ENCODE measurements at regions not wholly inside any gene's neighbourhood (a gene's known extent, or its start where the extent isn't known, plus 50 kb on each side); places are given as distances from the start of the nearest gene placed in this dataset.
"Not testable (repeated sequence)": the region's sequence is repeated elsewhere in the genome, so short reads cannot be mapped to it uniquely, and the experiment has no call there.

DNA sequence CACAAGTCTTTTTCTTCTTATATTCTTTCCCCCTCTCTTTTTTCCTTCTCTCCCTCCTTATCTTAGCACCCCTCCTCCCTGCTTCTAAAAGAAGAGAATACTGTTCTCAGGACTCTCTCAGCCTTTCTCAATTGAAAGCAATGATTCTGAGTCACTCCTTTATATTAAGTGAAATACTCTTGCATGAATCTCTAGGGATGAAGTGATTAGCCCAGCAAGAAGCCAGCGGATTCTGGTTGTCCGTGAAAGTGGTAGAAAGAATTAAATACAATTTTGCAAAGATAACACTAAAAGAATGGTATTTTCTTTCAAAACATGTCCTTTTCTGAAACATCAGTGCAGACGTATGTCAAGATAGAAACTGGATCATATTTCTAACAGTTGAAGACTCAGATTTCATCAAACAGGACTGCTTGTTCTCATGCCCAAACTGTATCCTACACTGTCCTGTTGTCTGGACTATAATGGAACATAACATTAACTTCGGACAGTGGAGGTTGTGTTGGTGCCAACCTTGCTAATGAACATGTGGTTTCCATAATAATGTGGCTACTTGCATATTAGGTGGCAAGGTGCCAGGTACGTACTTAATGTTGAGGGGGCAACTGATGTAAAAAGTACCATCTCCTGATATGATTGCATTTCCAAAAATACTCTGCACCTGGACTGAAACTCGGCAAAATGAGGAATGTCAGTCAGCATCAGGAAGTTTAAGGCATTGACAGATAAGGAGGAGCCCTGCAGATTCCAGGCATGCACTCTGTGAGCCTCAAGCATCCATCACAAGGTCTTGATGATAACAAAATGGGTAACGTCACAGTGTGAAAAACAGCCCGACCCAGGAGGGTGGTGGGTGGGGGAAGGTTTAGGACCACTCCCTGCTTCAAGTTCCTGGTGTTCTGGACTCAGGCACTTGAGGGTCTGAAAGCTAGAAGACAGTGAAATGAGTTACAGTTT is 357.2 kb downstream of the DLEU7 start:
- no peaks in the 10 kb centered on the region for H3K4me1 ChIP-seq (ENCODE audit: insufficient read depth, low read length)
- no peak overlapping the region for H3K9ac ChIP-seq (ENCODE audit: low read depth, low read length)
- H3K36me3 ChIP-seq (ENCODE audit: insufficient read depth, low read length), result no peaks in the 10 kb centered on the region
- H3K9me3 ChIP-seq (ENCODE audit: control insufficient read depth, insufficient read depth, low read length), result no peaks in the 10 kb centered on the region

DNA sequence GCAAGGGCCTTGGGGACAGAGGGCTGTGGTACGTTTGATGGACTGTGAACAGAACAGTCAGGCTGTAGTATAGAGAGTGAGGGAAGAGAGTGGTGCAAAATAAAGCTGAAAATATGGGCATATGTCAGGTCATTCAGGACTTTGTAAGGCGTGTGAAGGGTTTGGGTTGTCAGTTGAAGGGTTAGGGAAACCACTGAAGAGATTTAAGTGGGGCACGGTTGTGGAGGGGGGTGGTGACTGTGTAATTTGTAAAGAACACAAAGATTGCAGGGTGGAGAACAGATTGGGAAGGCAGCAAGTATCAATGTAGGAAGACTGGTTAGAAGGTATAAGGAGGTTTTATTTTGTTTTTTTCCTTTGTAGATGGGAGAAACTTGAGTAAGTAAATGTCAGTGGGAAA is 349.8 kb downstream of the DLEU7 start:
- Histone ChIP-seq H3K36me3 (ENCODE audit: insufficient read depth, low read length) (no peaks in the 10 kb centered on the region), H3K9me3 (ENCODE audit: control insufficient read depth, insufficient read depth, low read length) (no peaks in the 10 kb centered on the region), H3K9ac (ENCODE audit: low read depth, low read length) (no peak overlapping the region), H3K4me1 (ENCODE audit: insufficient read depth, low read length) (no peaks in the 10 kb centered on the region)

DNA sequence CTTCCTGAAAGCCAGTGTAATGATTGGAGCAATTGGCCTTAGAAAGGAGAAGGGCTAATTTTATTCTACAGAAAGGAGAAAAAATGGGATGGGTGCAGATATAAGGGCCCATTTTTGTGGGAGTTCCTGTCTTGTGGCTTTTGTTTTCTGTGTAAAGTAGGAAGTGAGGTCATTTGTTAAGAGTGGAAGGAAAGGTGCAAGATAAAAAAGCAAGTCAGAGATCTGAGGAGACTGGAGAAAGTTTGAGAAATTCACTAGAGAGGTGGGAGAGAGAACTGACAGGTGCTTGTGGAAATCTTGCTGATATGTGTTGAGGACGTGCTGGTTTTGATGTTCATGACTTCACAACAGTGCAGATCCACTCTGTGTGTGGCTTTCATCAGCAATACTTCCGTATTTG is 349.4 kb downstream of the DLEU7 start:
- Histone ChIP-seq H3K9ac (ENCODE audit: low read depth, low read length) (no peak overlapping the region), H3K36me3 (ENCODE audit: insufficient read depth, low read length) (no peaks in the 10 kb centered on the region), H3K4me1 (ENCODE audit: insufficient read depth, low read length) (no peaks in the 10 kb centered on the region), H3K9me3 (ENCODE audit: control insufficient read depth, insufficient read depth, low read length) (no peaks in the 10 kb centered on the region)

DNA sequence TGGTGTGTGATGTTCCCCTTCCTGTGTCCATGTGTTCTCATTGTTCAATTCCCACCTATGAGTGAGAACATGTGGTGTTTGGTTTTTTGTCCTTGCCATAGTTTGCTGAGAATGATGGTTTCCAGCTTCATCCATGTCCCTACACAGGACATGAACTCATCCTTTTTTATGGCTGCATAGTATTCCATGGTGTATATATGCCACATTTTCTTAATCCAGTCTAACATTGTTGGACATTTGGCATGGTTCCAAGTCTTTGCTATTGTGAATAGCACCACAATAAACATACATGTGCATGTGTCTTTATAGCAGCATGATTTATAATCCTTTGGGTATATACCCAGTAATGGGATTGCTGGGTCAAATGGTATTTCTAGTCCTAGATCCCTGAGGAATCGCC is 340.3 kb downstream of the DLEU7 start:
- H3K4me1 ChIP-seq (ENCODE audit: insufficient read depth, low read length); H3K9ac ChIP-seq (ENCODE audit: low read depth, low read length); H3K9me3 ChIP-seq (ENCODE audit: control insufficient read depth, insufficient read depth, low read length); H3K36me3 ChIP-seq (ENCODE audit: insufficient read depth, low read length): not testable (repeated sequence)

DNA sequence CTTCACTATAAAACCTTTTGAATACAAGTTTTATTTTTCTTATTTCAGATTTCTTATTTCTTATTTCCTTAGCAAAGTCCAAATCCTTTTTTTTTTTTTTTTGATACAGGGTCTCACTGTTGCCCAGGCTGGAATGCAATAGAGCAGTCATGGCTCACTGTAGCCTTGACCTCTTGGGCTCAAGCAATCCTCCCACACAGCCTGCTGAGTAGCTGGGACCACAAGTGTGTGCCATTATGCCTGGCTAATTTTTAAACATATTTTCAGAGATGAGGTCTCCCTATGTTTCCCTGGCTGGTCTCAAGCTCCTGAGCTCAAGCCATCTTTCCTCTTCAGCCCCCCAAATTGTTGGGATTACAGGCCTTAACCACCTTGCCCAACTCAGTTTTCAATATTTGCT is 334.3 kb downstream of the DLEU7 start:
- Histone ChIP-seq H3K9me3 (ENCODE audit: control insufficient read depth, insufficient read depth, low read length) (peaks cover 3% of the 10 kb centered on the region), H3K4me1 (ENCODE audit: insufficient read depth, low read length) (0 out of 2 replicates have a peak, but pooled peaks cover 2% of the 10 kb centered on the region), H3K9ac (ENCODE audit: low read depth, low read length) (no peak overlapping the region), H3K36me3 (ENCODE audit: insufficient read depth, low read length) (no peaks in the 10 kb centered on the region)

DNA sequence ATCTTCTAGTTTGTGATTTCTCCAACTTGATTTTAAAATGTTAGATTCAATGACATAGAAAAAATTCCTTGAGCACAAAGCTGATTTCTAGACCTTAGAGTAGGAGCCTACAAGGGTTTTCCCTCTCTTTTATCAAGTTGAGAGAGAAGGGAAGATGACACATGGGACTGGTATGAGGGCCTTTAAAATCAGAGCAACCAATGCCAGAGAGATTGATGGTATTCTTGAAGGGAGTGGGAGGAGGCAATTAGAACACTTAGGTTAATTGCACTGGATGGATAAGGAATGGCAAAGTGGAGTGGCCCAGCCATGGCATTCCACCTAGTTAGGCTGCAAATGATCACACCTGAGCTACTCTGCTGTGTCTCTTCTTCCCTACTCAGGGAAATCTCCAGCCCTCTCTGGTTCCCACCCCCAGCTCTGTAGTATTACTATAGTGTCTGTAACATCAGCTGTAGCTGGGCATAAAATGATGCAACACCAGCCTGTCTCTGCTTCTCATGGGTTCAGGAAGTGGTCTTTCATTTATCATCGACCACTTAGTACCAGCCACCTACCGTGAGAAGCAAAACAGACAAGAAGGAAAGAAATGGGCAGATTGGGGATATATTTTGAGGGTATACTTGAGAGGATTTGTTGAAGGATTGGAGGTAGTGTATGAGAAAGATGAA is 333.6 kb downstream of the DLEU7 start:
- no peaks in the 10 kb centered on the region for H3K36me3 ChIP-seq (ENCODE audit: insufficient read depth, low read length)
- no peak overlapping the region for H3K9ac ChIP-seq (ENCODE audit: low read depth, low read length)
- 0 out of 2 replicates have a peak, but pooled peaks cover 2% of the 10 kb centered on the region for H3K4me1 ChIP-seq (ENCODE audit: insufficient read depth, low read length)
- peaks cover 3% of the 10 kb centered on the region for H3K9me3 ChIP-seq (ENCODE audit: control insufficient read depth, insufficient read depth, low read length)

DNA sequence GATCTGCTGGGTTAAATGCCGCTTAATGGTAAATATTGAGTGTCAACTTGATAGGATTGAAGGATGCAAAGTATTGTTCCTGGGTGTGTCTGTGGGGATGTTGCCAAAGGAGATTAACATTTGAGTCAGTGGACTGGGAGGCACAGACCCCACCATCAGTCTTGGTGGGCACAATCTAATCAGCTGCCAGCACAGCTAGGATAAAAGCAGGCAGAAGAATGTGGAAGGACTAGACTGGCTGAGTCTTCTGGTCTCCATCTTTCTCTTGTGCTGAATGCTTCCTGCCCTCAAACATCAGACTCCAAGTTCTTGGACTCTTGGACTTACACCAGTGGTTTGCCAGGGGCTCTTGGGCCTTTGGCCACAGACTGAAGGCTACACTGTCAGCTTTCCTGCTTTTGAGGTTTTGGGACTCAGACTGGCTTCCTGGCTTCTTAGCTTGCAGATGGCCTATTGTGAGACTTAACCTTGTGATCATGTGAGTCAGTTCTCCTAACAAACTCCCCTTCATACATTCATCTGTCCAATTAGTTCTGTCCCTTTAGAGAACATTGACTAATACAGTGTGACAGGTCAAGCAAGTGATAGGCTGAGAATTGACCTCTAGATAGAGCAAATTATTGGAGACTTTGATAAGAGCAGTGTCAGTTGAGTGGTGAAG is 332.5 kb downstream of the DLEU7 start:
- not testable (repeated sequence) for H3K4me1 ChIP-seq (ENCODE audit: insufficient read depth, low read length); H3K9ac ChIP-seq (ENCODE audit: low read depth, low read length); H3K36me3 ChIP-seq (ENCODE audit: insufficient read depth, low read length); H3K9me3 ChIP-seq (ENCODE audit: control insufficient read depth, insufficient read depth, low read length)

DNA sequence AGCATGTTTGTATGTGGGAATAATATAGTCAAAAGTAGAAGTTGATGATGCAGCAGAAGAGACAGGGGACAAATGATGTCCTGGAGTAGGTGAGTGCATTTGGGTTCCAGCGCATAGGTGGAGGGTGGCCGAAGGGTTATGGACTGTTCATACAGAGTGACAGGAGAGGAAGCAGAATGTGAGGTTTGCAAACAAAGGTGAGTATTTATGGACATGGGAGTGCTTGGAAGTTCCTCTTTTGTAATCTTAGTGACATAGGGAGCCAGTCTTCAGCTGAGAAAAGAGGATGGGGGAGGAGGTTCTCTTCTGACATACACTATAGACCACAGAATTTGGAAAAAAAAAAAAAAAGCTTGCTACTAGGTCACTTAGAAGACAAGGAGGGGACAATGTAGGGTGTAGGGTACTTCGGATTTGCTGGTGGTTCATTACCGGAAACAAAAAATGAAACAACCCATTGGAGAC is 331.6 kb downstream of the DLEU7 start:
- Histone ChIP-seq H3K9ac (ENCODE audit: low read depth, low read length) (no peak overlapping the region), H3K4me1 (ENCODE audit: insufficient read depth, low read length) (0 out of 2 replicates have a peak, but pooled peaks cover 2% of the 10 kb centered on the region), H3K36me3 (ENCODE audit: insufficient read depth, low read length) (no peaks in the 10 kb centered on the region), H3K9me3 (ENCODE audit: control insufficient read depth, insufficient read depth, low read length) (peaks cover 3% of the 10 kb centered on the region)

DNA sequence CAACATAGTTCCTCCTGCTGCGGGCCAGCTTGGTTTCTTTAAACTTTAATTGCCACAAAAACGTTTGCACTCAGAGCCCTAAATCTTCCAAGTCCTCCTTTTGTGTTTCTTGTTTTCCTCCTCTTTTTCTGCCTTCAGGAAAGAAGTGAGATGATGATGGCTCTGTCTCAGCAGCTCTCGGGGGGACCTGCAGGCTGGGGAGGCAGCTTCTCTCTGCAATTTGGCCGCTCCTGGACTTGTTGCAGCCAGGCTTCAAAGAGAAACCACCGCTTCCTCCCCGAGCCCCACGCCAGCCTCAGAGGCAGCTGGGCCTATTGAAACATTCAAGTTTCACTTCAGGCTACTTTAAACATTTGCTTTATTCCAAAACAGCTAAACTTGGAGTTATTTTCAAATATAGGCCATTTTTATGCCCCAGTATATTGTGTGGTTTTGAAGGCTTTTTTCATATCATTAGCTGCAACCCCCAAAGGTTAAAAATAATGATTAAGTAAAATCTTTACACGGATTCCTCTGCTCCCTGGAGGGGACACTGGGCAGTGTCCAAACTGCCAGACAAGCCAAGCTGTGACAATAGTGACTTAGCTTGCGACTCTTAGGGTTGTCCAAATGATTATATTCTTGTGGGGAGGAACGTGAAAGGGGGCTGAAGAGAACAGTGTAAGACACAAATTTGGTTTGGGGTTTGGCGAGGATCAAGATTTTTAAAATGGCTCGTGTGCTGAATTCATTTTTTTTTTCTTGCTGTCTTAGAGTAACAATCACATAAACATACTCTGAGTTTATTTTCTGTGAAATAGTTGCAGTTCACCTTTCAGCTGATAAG is 330.8 kb downstream of the DLEU7 start:
- H3K9ac ChIP-seq (ENCODE audit: low read depth, low read length), result no peak overlapping the region
- no peaks in the 10 kb centered on the region for H3K36me3 ChIP-seq (ENCODE audit: insufficient read depth, low read length)
- 0 out of 2 replicates have a peak, but pooled peaks cover 2% of the 10 kb centered on the region for H3K4me1 ChIP-seq (ENCODE audit: insufficient read depth, low read length)
- peaks cover 3% of the 10 kb centered on the region for H3K9me3 ChIP-seq (ENCODE audit: control insufficient read depth, insufficient read depth, low read length)

DNA sequence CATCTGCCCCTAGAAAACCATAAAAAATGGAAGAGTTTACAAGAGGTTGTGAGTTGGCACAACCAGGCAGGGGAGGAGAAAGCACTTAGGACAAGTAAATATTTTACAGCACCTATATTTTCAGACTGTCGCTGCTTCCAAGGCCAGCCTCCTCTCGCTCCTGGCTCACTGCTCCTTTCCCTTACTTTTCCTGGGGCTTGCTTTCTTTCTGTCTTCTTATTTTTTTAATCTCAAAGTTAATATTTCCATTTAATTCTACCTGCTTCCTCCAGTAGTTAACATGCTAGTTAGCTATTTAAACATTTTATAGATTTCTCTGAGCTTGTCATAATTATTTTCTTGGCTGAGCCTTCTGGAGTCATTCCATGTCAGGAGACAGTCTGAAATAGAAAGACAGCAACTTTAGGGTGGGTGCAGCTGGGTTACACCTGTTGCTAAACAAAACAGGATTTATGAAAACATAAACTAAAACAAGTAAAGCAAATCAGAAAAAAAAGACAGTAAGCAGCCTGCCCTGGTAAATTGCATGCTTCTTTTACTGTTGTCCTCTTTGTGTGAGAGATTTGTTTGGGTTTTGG is 330.1 kb downstream of the DLEU7 start:
- H3K4me1 ChIP-seq (ENCODE audit: insufficient read depth, low read length), result 0 out of 2 replicates have a peak, but pooled peaks cover 2% of the 10 kb centered on the region
- no peak overlapping the region for H3K9ac ChIP-seq (ENCODE audit: low read depth, low read length)
- peaks cover 3% of the 10 kb centered on the region for H3K9me3 ChIP-seq (ENCODE audit: control insufficient read depth, insufficient read depth, low read length)
- H3K36me3 ChIP-seq (ENCODE audit: insufficient read depth, low read length), result no peaks in the 10 kb centered on the region

DNA sequence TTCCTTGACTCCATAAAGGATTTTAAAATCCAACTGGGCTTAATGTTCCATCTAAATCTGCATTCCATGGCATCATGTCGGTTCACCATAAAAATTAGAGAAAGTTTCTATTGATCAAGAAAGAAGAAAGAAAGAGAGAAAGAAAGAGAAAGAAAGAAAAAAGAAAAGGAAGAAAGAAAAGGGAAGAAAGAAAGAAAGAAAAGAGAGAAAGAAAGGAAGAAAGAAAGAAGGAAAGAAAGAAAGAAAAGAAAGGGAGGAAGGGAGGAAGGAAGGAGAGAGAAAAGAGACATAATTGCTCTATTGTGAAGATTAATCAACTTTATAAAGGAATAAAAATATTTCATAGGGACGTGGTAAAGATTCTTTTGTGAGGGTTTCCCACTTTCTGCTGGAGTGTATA is 329.2 kb downstream of the DLEU7 start:
- Histone ChIP-seq H3K9ac (ENCODE audit: low read depth, low read length) (no peak overlapping the region), H3K4me1 (ENCODE audit: insufficient read depth, low read length) (0 out of 2 replicates have a peak, but pooled peaks cover 2% of the 10 kb centered on the region), H3K9me3 (ENCODE audit: control insufficient read depth, insufficient read depth, low read length) (peaks cover under 1% of the 10 kb centered on the region; the same call in 1 of the 2 replicates), H3K36me3 (ENCODE audit: insufficient read depth, low read length) (no peaks in the 10 kb centered on the region)

DNA sequence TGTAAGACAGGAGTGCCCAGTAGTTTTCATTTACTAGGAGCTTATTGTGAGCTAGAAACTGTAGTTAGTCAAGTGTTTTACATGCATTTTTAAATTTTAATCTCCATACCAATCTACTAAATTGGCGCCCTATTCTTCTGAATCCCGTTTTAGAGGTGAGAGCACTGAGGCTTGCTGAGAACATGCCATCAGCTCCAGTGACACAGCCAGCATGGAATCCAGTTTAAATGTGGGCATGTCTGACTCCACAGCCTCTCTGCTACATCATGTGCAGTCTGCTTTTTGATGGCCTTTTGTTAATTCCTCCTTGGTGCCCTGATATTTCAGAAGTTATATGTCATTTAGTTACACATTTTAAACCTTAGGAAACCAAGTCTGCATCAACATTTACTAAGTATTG is 325.4 kb downstream of the DLEU7 start:
- no peaks in the 10 kb centered on the region for H3K9me3 ChIP-seq (ENCODE audit: control insufficient read depth, insufficient read depth, low read length)
- no peak overlapping the region for H3K9ac ChIP-seq (ENCODE audit: low read depth, low read length)
- no peaks in the 10 kb centered on the region for H3K36me3 ChIP-seq (ENCODE audit: insufficient read depth, low read length)
- peaks cover 5% of the 10 kb centered on the region; the same call in 1 of the 2 replicates for H3K4me1 ChIP-seq (ENCODE audit: insufficient read depth, low read length)

DNA sequence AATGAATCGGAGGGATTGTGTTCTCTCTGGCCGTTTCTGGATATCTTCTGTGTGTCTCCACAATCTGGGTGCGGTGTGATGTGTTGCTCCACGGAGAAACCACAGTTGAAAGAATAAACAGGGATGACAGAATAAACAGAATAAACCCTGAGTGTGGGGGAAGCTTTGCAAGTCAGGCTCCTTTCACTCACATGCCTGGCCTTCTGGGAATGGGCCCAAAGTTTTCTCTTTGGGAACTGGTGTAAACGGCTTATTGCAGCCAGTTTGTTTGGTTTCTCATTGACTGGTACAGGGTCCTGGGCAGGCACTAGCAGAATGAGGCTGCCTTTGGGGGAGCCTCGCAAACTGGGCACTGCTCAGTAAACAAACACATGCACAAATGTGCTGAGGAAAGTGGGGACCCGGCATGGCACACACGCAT is 324.7 kb downstream of the DLEU7 start:
- Histone ChIP-seq H3K36me3 (ENCODE audit: insufficient read depth, low read length) (no peaks in the 10 kb centered on the region), H3K9ac (ENCODE audit: low read depth, low read length) (no peak overlapping the region), H3K9me3 (ENCODE audit: control insufficient read depth, insufficient read depth, low read length) (no peaks in the 10 kb centered on the region), H3K4me1 (ENCODE audit: insufficient read depth, low read length) (peaks cover 5% of the 10 kb centered on the region; the same call in 1 of the 2 replicates)

All from ES-I3 (cell line).